HG03280 (cell line): ENCODE measurements at regions not wholly inside any gene's neighbourhood (a gene's known extent, or its start where the extent isn't known, plus 50 kb on each side); places are given as distances from the start of the nearest gene placed in this dataset.
A peak's percentile ranks its signal among the peaks of the same experiment; 100 is the strongest.
"Not testable (repeated sequence)": the region's sequence is repeated elsewhere in the genome, so short reads cannot be mapped to it uniquely, and the experiment has no call there.

Experiments used
- ATAC-seq: cut with Tn5 transposase; IDR thresholded peaks from one replicate; pipeline ENCODE4 v1.9.1; 2021; ENCODE audit warnings: mild to moderate bottlenecking, moderate library complexity; ENCODE audit not compliant: unreplicated experiment

- not testable (repeated sequence) for ATAC-seq
These were observed 119.2 kb downstream of the SEPTIN14 start for GRCh38 chr7:55743454-55743717.

- not testable (repeated sequence) for ATAC-seq
These were observed 119.7 kb downstream of the SEPTIN14 start for GRCh38 chr7:55742651-55743453.

GRCh38 chr7:55741721-55742631 is 120.6 kb downstream of the SEPTIN14 start:
- not testable (repeated sequence) for ATAC-seq

- not testable (repeated sequence) for ATAC-seq
These were observed 121.8 kb downstream of the SEPTIN14 start for GRCh38 chr7:55740633-55741250.

GRCh38 chr7:55740053-55740452 is 122.5 kb downstream of the SEPTIN14 start:
- not testable (repeated sequence) for ATAC-seq

- ATAC-seq: not testable (repeated sequence)
These were observed 125.8 kb downstream of the SEPTIN14 start for GRCh38 chr7:55736641-55737221.

GRCh38 chr7:55733241-55734140 is 129.1 kb downstream of the SEPTIN14 start:
- ATAC-seq: no peak

- no peak for ATAC-seq
These were observed 130.6 kb downstream of the SEPTIN14 start for GRCh38 chr7:55731931-55732330.

- ATAC-seq: no peak
These were observed 132.4 kb downstream of the SEPTIN14 start for GRCh38 chr7:55730197-55730596.

- ATAC-seq: no peak
These were observed 139.0 kb downstream of the SEPTIN14 start for GRCh38 chr7:55723621-55723941.

- peak; percentile 99 for ATAC-seq
These were observed 139.5 kb downstream of the SEPTIN14 start for GRCh38 chr7:55722874-55723620.

GRCh38 chr7:55721004-55721403 is 141.5 kb downstream of the SEPTIN14 start:
- ATAC-seq: not testable (repeated sequence)

GRCh38 chr7:55715247-55715867 is 143.1 kb upstream of the VOPP1 start:
- not testable (repeated sequence) for ATAC-seq

GRCh38 chr7:55714370-55714769 is 142.1 kb upstream of the VOPP1 start:
- ATAC-seq: not testable (repeated sequence)

GRCh38 chr7:55710312-55710711 is 138.0 kb upstream of the VOPP1 start:
- not testable (repeated sequence) for ATAC-seq

GRCh38 chr7:55708028-55708427 is 135.7 kb upstream of the VOPP1 start:
- ATAC-seq: not testable (repeated sequence)

- not testable (repeated sequence) for ATAC-seq
These were observed 135.1 kb upstream of the VOPP1 start for GRCh38 chr7:55707410-55707809.

- ATAC-seq: not testable (repeated sequence)
These were observed 134.3 kb upstream of the VOPP1 start for GRCh38 chr7:55706451-55707195.
